Subcutaneous abdominal adipose tissue (tissue), 5 donors: ENCODE measurements at regions not wholly inside any gene's neighbourhood (a gene's known extent, or its start where the extent isn't known, plus 50 kb on each side); places are given as distances from the start of the nearest gene placed in this dataset.
"Not testable (repeated sequence)": the region's sequence is repeated elsewhere in the genome, so short reads cannot be mapped to it uniquely, and the experiment has no call there.

ENCODE experiments used
- H3K27ac ChIP-seq: one replicate; pipeline ENCODE4 v1.7.0; 2013; ENCODE audit warnings: low read depth, mild to moderate bottlenecking, inconsistent platforms, low read length, moderate library complexity
- H3K27me3 ChIP-seq, 5 donors: one replicate each; pipeline ENCODE4 v1.7.0; 2013; ENCODE audit warnings: low read length in 5 of 5, inconsistent platforms in 1 of 5; ENCODE audit not compliant: control insufficient read depth in 5 of 5, insufficient read depth in 4 of 5
- H3K36me3 ChIP-seq, 5 donors: one replicate each; pipeline ENCODE4 v1.7.0; 2013; ENCODE audit warnings: low read length in 5 of 5; ENCODE audit not compliant: control insufficient read depth in 5 of 5, insufficient read depth in 5 of 5
- H3K4me1 ChIP-seq, 5 donors: one replicate each; pipeline ENCODE4 v1.7.0; 2013; ENCODE audit warnings: low read length in 5 of 5, mild to moderate bottlenecking in 3 of 5, moderate library complexity in 1 of 5; ENCODE audit not compliant: control insufficient read depth in 5 of 5, insufficient read depth in 5 of 5
- H3K4me3 ChIP-seq, 5 donors: one replicate each; pipeline ENCODE4 v1.7.0; 2013; ENCODE audit warnings: low read length in 5 of 5, low read depth in 1 of 5
- H3K9ac ChIP-seq, 5 donors: one replicate each; pipeline ENCODE4 v1.7.0; 2013; ENCODE audit warnings: low read length in 5 of 5, mild to moderate bottlenecking in 4 of 5, moderate library complexity in 3 of 5
- H3K9me3 ChIP-seq, 5 donors: one replicate each; pipeline ENCODE4 v1.7.0; 2013; ENCODE audit warnings: low read length in 5 of 5; ENCODE audit not compliant: control insufficient read depth in 5 of 5
- donor health status: healthy.
- donor health status: healthy.
- donor health status: healthy.
- donor health status: healthy.
- donor health status: healthy.

- Histone ChIP-seq H3K4me3 (no peak overlapping the region), H3K9me3 (no peaks in the 10 kb centered on the region), H3K36me3 (no peaks in the 10 kb centered on the region), H3K9ac (no peak overlapping the region), H3K27ac (no peak overlapping the region), H3K27me3 (peaks cover 0 to 5% (median 0%) of the 10 kb centered on the region in 5 donors), H3K4me1 (peaks cover 0 to 5% (median 0%) of the 10 kb centered on the region in 5 donors)
These were observed 71.1 kb upstream of the PITX1 start for GRCh38 chr5:135105105-135105484.

DNA sequence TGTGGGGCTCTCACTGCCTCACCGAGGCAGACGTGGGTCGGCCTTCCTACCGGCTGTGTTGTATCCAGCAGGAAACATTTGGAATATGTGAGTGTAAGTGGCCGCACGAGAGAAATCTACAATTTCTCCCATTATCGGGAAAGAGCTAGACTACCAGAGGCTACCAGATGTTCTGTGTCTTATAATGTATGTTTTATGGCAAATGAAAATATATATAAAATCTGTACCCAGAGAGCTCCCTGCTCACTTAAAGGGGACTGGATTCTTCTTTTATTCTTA lies 69.5 kb upstream of the PITX1 start:
- Histone ChIP-seq H3K27ac (no peak overlapping the region), H3K4me3 (no peak overlapping the region), H3K9me3 (no peaks in the 10 kb centered on the region), H3K4me1 (peaks cover 0 to 5% (median 0%) of the 10 kb centered on the region in 5 donors), H3K36me3 (no peaks in the 10 kb centered on the region), H3K27me3 (peaks cover 0 to 5% (median 0%) of the 10 kb centered on the region in 5 donors), H3K9ac (no peak overlapping the region)

GRCh38 chr5:135102716-135103574 lies 68.9 kb upstream of the PITX1 start:
- no peak overlapping the region for H3K9ac ChIP-seq
- peaks cover 0 to 5% (median 0%) of the 10 kb centered on the region in 5 donors for H3K4me1 ChIP-seq
- H3K27ac ChIP-seq: no peak overlapping the region
- H3K27me3 ChIP-seq: peaks cover 0 to 5% (median 0%) of the 10 kb centered on the region in 5 donors
- H3K9me3 ChIP-seq: no peaks in the 10 kb centered on the region
- no peaks in the 10 kb centered on the region for H3K36me3 ChIP-seq
- no peak overlapping the region for H3K4me3 ChIP-seq

GRCh38 chr5:135100431-135100830 lies 66.4 kb upstream of the PITX1 start:
- H3K36me3 ChIP-seq: no peaks in the 10 kb centered on the region
- no peaks in the 10 kb centered on the region for H3K9me3 ChIP-seq
- H3K9ac ChIP-seq: no peak overlapping the region
- peaks cover 0 to 5% (median 0%) of the 10 kb centered on the region in 5 donors for H3K4me1 ChIP-seq
- no peak overlapping the region for H3K27ac ChIP-seq
- H3K4me3 ChIP-seq: no peak overlapping the region
- peaks cover 0 to 10% (median 0%) of the 10 kb centered on the region in 5 donors for H3K27me3 ChIP-seq

GRCh38 chr5:135100011-135100410 lies 66.0 kb upstream of the PITX1 start:
- no peak overlapping the region for H3K27ac ChIP-seq
- no peak overlapping the region for H3K4me3 ChIP-seq
- no peak overlapping the region for H3K9ac ChIP-seq
- peaks cover 0 to 10% (median 0%) of the 10 kb centered on the region in 5 donors for H3K27me3 ChIP-seq
- H3K4me1 ChIP-seq: peaks cover 0 to 2% (median 0%) of the 10 kb centered on the region in 5 donors
- H3K36me3 ChIP-seq: no peaks in the 10 kb centered on the region
- H3K9me3 ChIP-seq: no peaks in the 10 kb centered on the region

- H3K36me3 ChIP-seq: no peaks in the 10 kb centered on the region
- H3K9me3 ChIP-seq: no peaks in the 10 kb centered on the region
- H3K4me3 ChIP-seq: no peak overlapping the region
These were observed 63.4 kb upstream of the PITX1 start for GRCh38 chr5:135097390-135097789.

GRCh38 chr5:135095871-135096270 lies 61.8 kb upstream of the PITX1 start:
- Histone ChIP-seq H3K9ac (no peak overlapping the region), H3K9me3 (no peaks in the 10 kb centered on the region), H3K27me3 (peaks cover 0 to 10% (median 0%) of the 10 kb centered on the region in 5 donors), H3K4me3 (no peak overlapping the region), H3K27ac (no peak overlapping the region), H3K4me1 (no peaks in the 10 kb centered on the region), H3K36me3 (no peaks in the 10 kb centered on the region)

More at GRCh38 chr5:135097390-135097789, 63.4 kb upstream of the PITX1 start:
- no peak overlapping the region for H3K27ac ChIP-seq
- H3K9ac ChIP-seq: no peak overlapping the region
- peaks cover 0 to 10% (median 0%) of the 10 kb centered on the region in 5 donors for H3K27me3 ChIP-seq
- H3K4me1 ChIP-seq: no peaks in the 10 kb centered on the region

- no peak overlapping the region for H3K9ac ChIP-seq
- no peak overlapping the region for H3K27ac ChIP-seq
- no peaks in the 10 kb centered on the region for H3K36me3 ChIP-seq
These were observed 61.2 kb upstream of the PITX1 start for GRCh38 chr5:135095052-135095715.

DNA sequence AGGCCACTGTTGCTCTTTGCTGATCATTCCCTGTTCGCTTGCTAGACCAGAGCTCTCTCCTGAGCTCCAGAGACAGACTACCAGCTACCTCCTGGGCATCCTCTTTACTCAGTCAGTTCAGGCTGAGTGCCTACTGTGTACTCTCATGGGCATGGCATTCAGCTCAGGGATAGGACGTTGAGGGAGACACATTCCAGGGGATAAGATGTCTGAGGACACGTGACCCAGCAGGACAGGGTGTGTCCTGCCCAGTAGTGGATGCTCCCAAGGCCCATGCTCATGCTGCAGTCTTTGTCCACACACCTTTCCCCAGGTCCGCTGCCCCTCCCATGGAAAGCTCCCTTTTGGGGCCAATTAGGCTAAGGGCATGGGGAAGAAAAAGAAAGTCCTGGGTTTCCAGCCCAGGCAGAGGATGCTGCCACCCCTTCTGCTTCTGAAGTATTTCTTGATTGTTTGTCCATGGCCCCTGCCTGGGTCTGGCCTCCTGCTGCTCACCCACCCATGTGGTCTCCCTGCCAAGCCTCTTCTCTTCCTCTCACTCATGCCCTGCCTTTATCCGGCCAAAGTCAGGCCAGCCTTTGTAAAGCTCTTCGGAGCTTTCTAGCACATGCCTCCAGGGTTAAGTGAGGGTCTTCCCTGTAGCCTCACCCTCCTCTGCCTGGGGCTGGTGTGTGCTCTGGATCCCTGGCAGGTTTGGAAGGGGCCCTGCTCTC lies 60.5 kb upstream of the PITX1 start:
- no peaks in the 10 kb centered on the region for H3K36me3 ChIP-seq
- H3K27ac ChIP-seq: no peak overlapping the region
- no peak overlapping the region for H3K9ac ChIP-seq
- H3K9me3 ChIP-seq: no peaks in the 10 kb centered on the region
- no peaks in the 10 kb centered on the region for H3K4me1 ChIP-seq
- H3K27me3 ChIP-seq: peaks cover 0 to 5% (median 0%) of the 10 kb centered on the region in 5 donors
- H3K4me3 ChIP-seq: no peak overlapping the region

More at GRCh38 chr5:135095052-135095715, 61.2 kb upstream of the PITX1 start:
- no peaks in the 10 kb centered on the region for H3K9me3 ChIP-seq
- no peak overlapping the region for H3K4me3 ChIP-seq
- peaks cover 0 to 5% (median 0%) of the 10 kb centered on the region in 5 donors for H3K27me3 ChIP-seq
- H3K4me1 ChIP-seq: no peaks in the 10 kb centered on the region

GRCh38 chr5:135093483-135093882 lies 59.5 kb upstream of the PITX1 start:
- not testable (repeated sequence) for H3K36me3 ChIP-seq, H3K4me1 ChIP-seq, H3K9me3 ChIP-seq, H3K4me3 ChIP-seq, H3K27ac ChIP-seq, H3K27me3 ChIP-seq, H3K9ac ChIP-seq
